ENCODE measurements at regions not wholly inside any gene's neighbourhood (a gene's known extent, or its start where the extent isn't known, plus 50 kb on each side); places are given as distances from the start of the nearest gene placed in this dataset.
"Not testable (repeated sequence)": the region's sequence is repeated elsewhere in the genome, so short reads cannot be mapped to it uniquely, and the experiment has no call there.

DNA sequence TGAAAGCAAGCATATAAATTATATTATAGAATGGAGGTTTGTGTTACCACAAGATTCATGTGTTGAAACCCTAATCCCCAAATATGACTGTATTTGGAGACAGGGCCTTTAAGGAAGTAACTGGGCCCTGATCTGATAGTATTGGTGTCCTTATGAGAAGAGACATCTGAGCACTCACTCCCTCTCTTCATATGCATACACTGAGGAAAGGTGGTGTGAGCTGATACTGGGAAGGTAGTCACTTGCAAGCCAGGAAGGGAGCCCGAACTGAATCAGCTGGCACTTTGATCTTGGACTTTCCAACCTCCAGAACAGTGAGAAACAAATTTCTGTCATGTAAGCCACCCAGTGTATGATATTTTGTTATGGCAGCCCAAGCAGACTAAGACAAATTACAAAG lies 66.9 kb upstream of the RHOBTB1 start:
- no peak for DNase-seq (ENCODE audit: low read depth in 2 of 2)

DNA sequence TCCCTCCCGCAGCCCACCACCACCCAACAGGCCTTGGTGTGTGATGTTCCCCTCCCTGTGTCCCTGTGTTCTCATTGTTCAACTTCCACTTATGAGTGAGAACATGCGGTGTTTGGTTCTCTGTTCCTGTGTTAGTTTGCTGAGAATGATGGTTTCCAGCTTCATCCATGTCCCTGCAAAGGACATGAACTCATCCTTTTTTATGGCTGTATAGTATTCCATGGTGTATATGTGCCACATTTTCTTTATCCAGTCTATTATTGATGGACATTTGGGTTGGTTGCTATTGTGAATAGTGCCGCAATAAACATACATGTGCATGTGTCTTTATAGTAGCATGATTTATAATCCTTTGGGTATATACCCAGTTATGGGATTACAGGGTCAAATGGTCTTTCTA lies 59.1 kb upstream of the RHOBTB1 start:
- not testable (repeated sequence) for DNase-seq (ENCODE audit: low read depth in 2 of 2)

DNA sequence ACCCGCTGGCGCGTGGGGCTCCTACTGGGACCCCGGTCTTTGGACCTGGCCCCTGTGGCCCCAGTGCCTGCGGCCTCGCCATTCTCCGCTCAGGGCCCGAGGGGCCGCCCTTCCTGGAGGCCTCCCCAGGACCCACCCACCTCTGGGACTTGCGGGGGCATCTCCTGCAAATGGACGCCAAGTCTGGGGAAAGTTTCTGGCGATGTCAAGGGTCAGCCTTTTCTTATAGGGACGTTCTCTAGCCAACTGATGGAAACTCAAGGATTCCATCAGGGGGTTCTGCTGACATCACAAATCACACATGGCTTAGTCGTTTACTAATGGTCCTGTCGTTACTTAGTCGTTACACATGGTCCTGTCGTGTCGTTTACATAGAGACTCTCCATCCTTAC lies 57.7 kb upstream of the RHOBTB1 start:
- no peak for DNase-seq (ENCODE audit: low read depth in 2 of 2)

DNA sequence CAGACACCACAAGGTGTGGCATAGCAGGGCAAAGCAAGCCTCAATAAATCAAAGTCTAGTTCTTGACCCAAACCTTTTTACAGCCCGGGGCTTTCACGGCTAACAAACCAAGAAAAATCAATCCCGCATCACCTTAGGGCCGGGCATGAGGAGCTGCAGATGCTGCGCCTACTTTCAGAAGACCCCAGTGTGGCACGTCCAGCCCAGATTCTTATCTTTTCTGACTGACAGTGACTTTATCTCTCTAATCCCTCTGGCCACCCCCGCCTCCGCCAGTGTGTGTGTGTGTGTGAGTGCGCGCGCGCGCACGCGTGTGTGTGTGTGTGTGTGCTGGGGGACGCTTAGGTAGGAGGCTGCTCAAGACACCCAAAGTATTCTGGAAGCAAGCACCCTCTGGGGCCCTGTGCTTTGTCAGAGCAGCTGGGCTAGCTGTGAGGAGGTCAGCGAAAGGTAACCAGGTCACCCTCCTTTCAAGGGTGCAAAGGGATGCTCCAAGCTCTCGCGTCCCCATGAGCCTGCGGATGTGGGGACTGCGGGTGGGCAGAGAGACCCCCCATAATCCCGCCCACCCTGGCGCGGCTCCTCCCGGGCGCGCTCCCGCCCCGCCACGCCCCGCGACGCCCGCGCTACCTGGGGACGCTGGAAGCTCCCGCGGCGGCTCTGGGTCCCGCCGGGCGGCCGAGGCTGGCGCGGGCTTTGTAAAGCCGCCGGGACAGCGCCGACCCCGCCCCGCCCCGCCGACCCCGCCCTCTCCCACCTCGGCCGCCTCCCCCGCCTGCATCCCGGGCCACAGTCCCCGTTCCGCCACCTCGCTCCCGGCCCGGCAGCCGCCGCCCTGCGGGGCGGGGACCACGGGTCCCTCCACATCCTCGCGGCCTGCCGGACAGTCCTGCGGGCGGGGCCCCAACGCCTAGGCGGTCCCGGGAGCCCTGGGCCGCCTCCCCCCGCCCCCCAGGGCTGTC lies 57.1 kb upstream of the RHOBTB1 start:
- no peak for DNase-seq (ENCODE audit: low read depth in 2 of 2)

DNA sequence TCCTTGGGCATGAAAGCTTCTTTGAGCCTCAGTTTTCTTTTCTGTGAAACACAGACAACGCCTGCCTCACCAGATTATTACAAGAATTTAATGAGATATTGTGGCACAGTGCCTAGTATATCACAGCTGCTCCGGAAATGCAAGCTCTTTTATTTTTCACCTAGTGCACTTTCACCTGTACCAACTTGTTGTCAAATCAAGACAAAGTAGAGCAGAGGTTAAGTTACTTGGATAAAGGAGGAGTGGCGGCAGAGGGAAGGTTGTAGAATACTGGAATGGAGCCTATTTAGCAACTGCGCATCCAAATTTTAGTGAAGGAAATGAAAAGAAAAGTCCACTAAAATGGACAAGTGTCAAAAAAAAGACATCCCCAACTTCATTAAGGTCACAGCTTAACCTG lies 54.9 kb upstream of the RHOBTB1 start:
- DNase-seq (ENCODE audit: low read depth in 2 of 2) = no peak

DNA sequence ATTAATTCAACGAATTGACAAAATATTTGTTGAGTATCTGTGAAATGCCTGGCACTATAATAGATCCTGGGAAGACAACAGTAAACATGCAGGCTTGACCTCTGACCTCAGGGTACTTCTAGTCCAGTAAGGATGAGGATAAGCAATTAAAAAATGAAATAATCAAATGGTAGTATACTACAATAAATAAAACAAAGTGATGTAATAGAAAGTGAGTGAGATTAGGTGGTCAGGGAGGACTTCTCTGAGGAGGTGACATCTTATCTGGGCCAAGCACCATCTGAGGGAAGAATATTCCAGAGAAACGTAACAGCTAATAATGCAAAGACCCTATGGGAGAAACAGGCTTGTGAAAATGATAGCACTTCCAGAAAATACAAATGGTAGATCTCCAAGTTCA lies 50.1 kb upstream of the RHOBTB1 start:
- no peak for DNase-seq (ENCODE audit: low read depth in 2 of 2)

All from fibroblast of skin of left quadriceps (primary cell).